ENCODE measurements at regions not wholly inside any gene's neighbourhood (a gene's known extent, or its start where the extent isn't known, plus 50 kb on each side); places are given as distances from the start of the nearest gene placed in this dataset.

- no peak for TF ChIP-seq CREB1 (CRISPR knock-in tag; IDR thresholded peaks at IDR 0.05; ENCODE audit: low read depth)
- TF ChIP-seq EZH2phosphoT487 (IDR thresholded peaks at IDR 0.05; ENCODE audit: unreplicated experiment): no peak
- TF ChIP-seq NANOG (IDR thresholded peaks at IDR 0.05; ENCODE audit: borderline replicate concordance): no peak
- no peak for TF ChIP-seq EZH2 (IDR thresholded peaks at IDR 0.05; ENCODE audit: low read depth, unreplicated experiment)
Observed at GRCh38 chr4:28948501-28948900, 1771.7 kb upstream of the PCDH7 start (continued).

DNA sequence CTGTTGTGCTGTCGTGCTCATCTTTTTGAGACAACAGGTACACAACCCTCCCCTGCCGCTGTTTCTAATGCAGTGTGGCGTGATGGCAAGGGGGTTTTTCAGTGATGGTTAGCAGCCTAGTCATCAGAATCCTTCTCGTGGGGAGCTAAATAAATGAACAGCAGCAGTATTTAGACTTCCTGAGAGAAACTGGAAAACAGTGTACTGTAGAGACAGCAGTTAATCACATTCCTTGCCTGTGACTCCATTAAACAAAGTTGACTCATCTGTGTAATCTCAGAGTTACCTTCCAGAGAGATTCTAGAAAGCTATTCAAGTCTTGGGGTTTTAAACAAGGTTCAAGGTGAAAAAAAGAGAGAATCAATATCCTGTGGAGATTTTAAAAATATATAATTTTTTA lies 1753.2 kb upstream of the PCDH7 start:
- no peaks in the 10 kb centered on the region for H3K27me3 Mint-ChIP-seq (ENCODE audit: insufficient read depth, low read depth, poor library complexity)
- Histone ChIP-seq H2AFZ (no peak overlapping the region), H3K4me1 (ENCODE audit: insufficient read depth) (no peaks in the 10 kb centered on the region), H3K27ac (ENCODE audit: low read depth) (no peak overlapping the region), H3K9me2 (ENCODE audit: insufficient read depth) (no peaks in the 10 kb centered on the region), H3K4me2 (no peak overlapping the region), H3F3A (replicated peaks; ENCODE audit: low read depth) (no peaks in the 10 kb centered on the region), H3K27me3 (ENCODE audit: insufficient read depth) (no peaks in the 10 kb centered on the region), H4K20me1 (replicated peaks; ENCODE audit: insufficient read depth) (no peaks in the 10 kb centered on the region), H3K4me3 (no peak overlapping the region), H3K36me3 (ENCODE audit: insufficient read depth) (no peaks in the 10 kb centered on the region), H3K79me2 (replicated peaks; ENCODE audit: insufficient read depth) (no peaks in the 10 kb centered on the region)
- H3K4me3 Mint-ChIP-seq: no peak overlapping the region
- ATAC-seq: no peak
- TF ChIP-seq ZNF331 (CRISPR knock-in tag; IDR thresholded peaks at IDR 0.05; ENCODE audit: low read depth) (no peak), NANOG (IDR thresholded peaks at IDR 0.05; ENCODE audit: borderline replicate concordance) (no peak), EZH2phosphoT487 (IDR thresholded peaks at IDR 0.05; ENCODE audit: unreplicated experiment) (no peak)
- TF ChIP-seq, protein P1, sequence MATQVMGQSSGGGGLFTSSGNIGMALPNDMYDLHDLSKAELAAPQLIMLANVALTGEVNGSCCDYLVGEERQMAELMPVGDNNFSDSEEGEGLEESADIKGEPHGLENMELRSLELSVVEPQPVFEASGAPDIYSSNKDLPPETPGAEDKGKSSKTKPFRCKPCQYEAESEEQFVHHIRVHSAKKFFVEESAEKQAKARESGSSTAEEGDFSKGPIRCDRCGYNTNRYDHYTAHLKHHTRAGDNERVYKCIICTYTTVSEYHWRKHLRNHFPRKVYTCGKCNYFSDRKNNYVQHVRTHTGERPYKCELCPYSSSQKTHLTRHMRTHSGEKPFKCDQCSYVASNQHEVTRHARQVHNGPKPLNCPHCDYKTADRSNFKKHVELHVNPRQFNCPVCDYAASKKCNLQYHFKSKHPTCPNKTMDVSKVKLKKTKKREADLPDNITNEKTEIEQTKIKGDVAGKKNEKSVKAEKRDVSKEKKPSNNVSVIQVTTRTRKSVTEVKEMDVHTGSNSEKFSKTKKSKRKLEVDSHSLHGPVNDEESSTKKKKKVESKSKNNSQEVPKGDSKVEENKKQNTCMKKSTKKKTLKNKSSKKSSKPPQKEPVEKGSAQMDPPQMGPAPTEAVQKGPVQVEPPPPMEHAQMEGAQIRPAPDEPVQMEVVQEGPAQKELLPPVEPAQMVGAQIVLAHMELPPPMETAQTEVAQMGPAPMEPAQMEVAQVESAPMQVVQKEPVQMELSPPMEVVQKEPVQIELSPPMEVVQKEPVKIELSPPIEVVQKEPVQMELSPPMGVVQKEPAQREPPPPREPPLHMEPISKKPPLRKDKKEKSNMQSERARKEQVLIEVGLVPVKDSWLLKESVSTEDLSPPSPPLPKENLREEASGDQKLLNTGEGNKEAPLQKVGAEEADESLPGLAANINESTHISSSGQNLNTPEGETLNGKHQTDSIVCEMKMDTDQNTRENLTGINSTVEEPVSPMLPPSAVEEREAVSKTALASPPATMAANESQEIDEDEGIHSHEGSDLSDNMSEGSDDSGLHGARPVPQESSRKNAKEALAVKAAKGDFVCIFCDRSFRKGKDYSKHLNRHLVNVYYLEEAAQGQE (IDR thresholded peaks at IDR 0.05; ENCODE audit: unreplicated experiment): no peak
- no peak for DNase-seq (ENCODE audit: low spot score)
- H3K36me3 Mint-ChIP-seq (ENCODE audit: low read depth): no peaks in the 10 kb centered on the region
- H3K27ac Mint-ChIP-seq: no peak overlapping the region
- H3K4me1 Mint-ChIP-seq: no peaks in the 10 kb centered on the region
- no peaks in the 10 kb centered on the region for H3K9me3 Mint-ChIP-seq

- H3K4me3 ChIP-seq: no peak overlapping the region
- no peaks in the 10 kb centered on the region for H3K4me1 ChIP-seq (ENCODE audit: insufficient read depth)
- Mint-ChIP-seq H3K4me1 (no peaks in the 10 kb centered on the region), H3K27me3 (ENCODE audit: insufficient read depth, low read depth, poor library complexity) (no peaks in the 10 kb centered on the region), H3K4me3 (no peak overlapping the region), H3K36me3 (ENCODE audit: low read depth) (no peaks in the 10 kb centered on the region), H3K27ac (no peak overlapping the region), H3K9me3 (no peaks in the 10 kb centered on the region)
- H3K27ac ChIP-seq (ENCODE audit: low read depth): no peak overlapping the region
- no peaks in the 10 kb centered on the region for H3K36me3 ChIP-seq (ENCODE audit: insufficient read depth)
- DNase-seq (ENCODE audit: low spot score): no peak
- no peak overlapping the region for H3K4me2 ChIP-seq
- H3F3A ChIP-seq (replicated peaks; ENCODE audit: low read depth): no peaks in the 10 kb centered on the region
- H3K27me3 ChIP-seq (ENCODE audit: insufficient read depth): no peaks in the 10 kb centered on the region
- no peaks in the 10 kb centered on the region for H4K20me1 ChIP-seq (replicated peaks; ENCODE audit: insufficient read depth)
- H2AFZ ChIP-seq: no peak overlapping the region
- H3K79me2 ChIP-seq (replicated peaks; ENCODE audit: insufficient read depth): no peaks in the 10 kb centered on the region
- ATAC-seq: no peak
- H3K9me2 ChIP-seq (ENCODE audit: insufficient read depth): no peaks in the 10 kb centered on the region
- TF ChIP-seq JUNB (IDR thresholded peaks at IDR 0.05; ENCODE audit: unreplicated experiment): no peak
- no peak for TF ChIP-seq ZNF331 (CRISPR knock-in tag; IDR thresholded peaks at IDR 0.05; ENCODE audit: low read depth)
- no peak for TF ChIP-seq CTCF (conservative IDR thresholded peaks at IDR 0.05; ENCODE audit: low read depth in 2 of 2)
- TF ChIP-seq EZH2 (IDR thresholded peaks at IDR 0.05; ENCODE audit: low read depth, unreplicated experiment): no peak
- TF ChIP-seq NANOG (IDR thresholded peaks at IDR 0.05; ENCODE audit: borderline replicate concordance): no peak
- no peak for TF ChIP-seq CREB1 (CRISPR knock-in tag; IDR thresholded peaks at IDR 0.05; ENCODE audit: low read depth)
- no peak for TF ChIP-seq STAT1 (IDR thresholded peaks at IDR 0.05; ENCODE audit: unreplicated experiment)
- TF ChIP-seq ZNF114 (CRISPR knock-in tag; IDR thresholded peaks at IDR 0.05): no peak
- TF ChIP-seq, protein P2, sequence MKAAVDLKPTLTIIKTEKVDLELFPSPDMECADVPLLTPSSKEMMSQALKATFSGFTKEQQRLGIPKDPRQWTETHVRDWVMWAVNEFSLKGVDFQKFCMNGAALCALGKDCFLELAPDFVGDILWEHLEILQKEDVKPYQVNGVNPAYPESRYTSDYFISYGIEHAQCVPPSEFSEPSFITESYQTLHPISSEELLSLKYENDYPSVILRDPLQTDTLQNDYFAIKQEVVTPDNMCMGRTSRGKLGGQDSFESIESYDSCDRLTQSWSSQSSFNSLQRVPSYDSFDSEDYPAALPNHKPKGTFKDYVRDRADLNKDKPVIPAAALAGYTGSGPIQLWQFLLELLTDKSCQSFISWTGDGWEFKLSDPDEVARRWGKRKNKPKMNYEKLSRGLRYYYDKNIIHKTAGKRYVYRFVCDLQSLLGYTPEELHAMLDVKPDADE (IDR thresholded peaks at IDR 0.05): no peak
- TF ChIP-seq POLR2AphosphoS5 (IDR thresholded peaks at IDR 0.05; ENCODE audit: low read depth): no peak
- TF ChIP-seq EZH2phosphoT487 (IDR thresholded peaks at IDR 0.05; ENCODE audit: unreplicated experiment): no peak
Observed at GRCh38 chr4:28973587-28974350, 1746.4 kb upstream of the PCDH7 start.
